Natural killer cell (primary cell): ENCODE measurements at regions not wholly inside any gene's neighbourhood (a gene's known extent, or its start where the extent isn't known, plus 50 kb on each side); places are given as distances from the start of the nearest gene placed in this dataset.

Experiments used
- ATAC-seq, 3 donors: fragments of 150-1000 bp in 2 of 3; fragments of 200-7000 bp in 1 of 3; cut with Tn5 transposase; 1 replicate in 1 of 3; 2 replicates in 2 of 3; pipeline ENCODE4 v1.10.0; 2021; ENCODE audit warnings: mild to moderate bottlenecking in 2 of 3, moderate library complexity in 2 of 3
- DNase-seq, 2 donors: peaks; one replicate each; pipeline versions ENCODE4 v3.0.0 to v3.0.0-alpha.2; 2013 to 2021; ENCODE audit warnings: mixed read lengths in 1 of 2
- H3K27ac ChIP-seq: one replicate; pipeline ENCODE4 v1.5.1; 2013; ENCODE audit warnings: mild to moderate bottlenecking, low read length
- H3K27me3 ChIP-seq: one replicate; pipeline ENCODE4 v1.6.1; 2013; ENCODE audit warnings: low read length; ENCODE audit not compliant: control insufficient read depth, insufficient read depth
- H3K36me3 ChIP-seq: one replicate; pipeline ENCODE4 v1.6.1; 2013; ENCODE audit warnings: low read length; ENCODE audit not compliant: control insufficient read depth, insufficient read depth
- H3K4me1 ChIP-seq: one replicate; pipeline ENCODE4 v1.6.1; 2013; ENCODE audit warnings: low read length; ENCODE audit not compliant: control insufficient read depth, insufficient read depth
- H3K4me3 ChIP-seq: one replicate; pipeline ENCODE4 v1.5.1; 2013; ENCODE audit warnings: low read length
- H3K9me3 ChIP-seq: one replicate; pipeline ENCODE4 v1.6.1; 2013; ENCODE audit warnings: low read length; ENCODE audit not compliant: control insufficient read depth, insufficient read depth
- H3K27ac Mint-ChIP-seq, 2 donors: one replicate each; pipeline ENCODE4 v1.8.0; 2022; ENCODE audit warnings: mild to moderate bottlenecking in 2 of 2, mixed read lengths in 2 of 2, moderate library complexity in 1 of 2
- H3K27me3 Mint-ChIP-seq, 2 donors: one replicate each; pipeline ENCODE4 v1.8.0; 2022; ENCODE audit warnings: low read depth in 2 of 2, mixed read lengths in 2 of 2
- H3K36me3 Mint-ChIP-seq: one replicate; pipeline ENCODE4 v1.8.0; 2022; ENCODE audit warnings: mixed read lengths
- H3K4me1 Mint-ChIP-seq, 2 donors: one replicate each; pipeline ENCODE4 v1.8.0; 2022; ENCODE audit warnings: mixed read lengths in 2 of 2
- H3K4me3 Mint-ChIP-seq: one replicate; pipeline ENCODE4 v1.8.0; 2022; ENCODE audit warnings: mild to moderate bottlenecking, moderate library complexity, mixed read lengths
- H3K9me3 Mint-ChIP-seq, 2 donors: one replicate each; pipeline ENCODE4 v1.8.0; 2022; ENCODE audit warnings: mixed read lengths in 2 of 2
- CTCF ChIP-seq: fragments of 200-600 bp; IDR thresholded peaks from one replicate; pipeline ENCODE4 v1.8.0; 2022; ENCODE audit warnings: antibody characterized with exemption
- WGBS: methylation state at CpG from one replicate; pipeline ENCODE4 v1.1.7; 2013; ENCODE audit warnings: missing lambda C conversion rate; ENCODE audit not compliant: insufficient coverage; 5-methylcytosine and 5-hydroxymethylcytosine counted together
- intact Hi-C: fragments of 100-400 bp; cut with micrococcal nuclease; formaldehyde crosslinking; loops from one replicate; pipeline ENCODE4 v1.14.2; 2022

DNA sequence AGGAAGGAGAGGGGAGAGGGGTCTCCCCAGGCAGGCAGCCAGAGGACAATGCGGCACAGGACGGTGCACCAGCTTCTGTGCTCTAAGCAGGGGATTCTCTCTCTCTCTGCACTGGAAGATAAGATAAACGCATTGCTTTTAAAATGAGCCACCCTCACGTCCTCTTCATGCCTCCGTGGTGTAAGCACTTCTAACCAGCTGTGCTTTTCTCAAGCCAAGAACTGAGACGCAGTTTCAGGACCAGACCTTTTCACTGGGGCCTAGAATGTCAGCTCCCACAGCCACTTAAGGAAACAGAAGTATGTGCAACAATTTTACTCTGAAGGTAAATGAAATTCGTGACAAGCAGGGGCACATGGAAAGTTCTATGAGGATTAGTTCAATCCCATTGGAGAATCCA lies 82.4 kb downstream of the PSMB1 start:
- H3K4me1 ChIP-seq: peaks cover 63% of the 10 kb centered on the region
- Mint-ChIP-seq H3K4me1 (peaks cover 50 to 52% of the 10 kb centered on the region in 2 donors), H3K27me3 (no peaks in the 10 kb centered on the region), H3K27ac (peak overlapping the region; percentile 57 to 82), H3K36me3 (no peaks in the 10 kb centered on the region), H3K9me3 (peaks cover 0 to 1% of the 10 kb centered on the region in 2 donors), H3K4me3 (peak overlapping the region; percentile 78)
- WGBS: 75% methylated on average over 7 of the region's 7 CpGs
- no peak overlapping the region for H3K27ac ChIP-seq
- no peaks in the 10 kb centered on the region for H3K27me3 ChIP-seq
- H3K9me3 ChIP-seq: peaks cover 8% of the 10 kb centered on the region
- H3K4me3 ChIP-seq: no peak overlapping the region
- ATAC-seq (no peak), DNase-seq (no peak)
- no peak for TF ChIP-seq CTCF
- peaks cover 28% of the 10 kb centered on the region for H3K36me3 ChIP-seq
- intact Hi-C loops: no loop called here

GRCh38 chr6:170464524-170464979 lies 88.6 kb downstream of the PSMB1 start:
- H3K4me1 ChIP-seq: peaks cover 80% of the 10 kb centered on the region
- Mint-ChIP-seq H3K27ac (peak overlapping the region; percentile 96), H3K9me3 (peaks cover 0 to 2% of the 10 kb centered on the region in 2 donors), H3K4me1 (peaks cover 74 to 75% of the 10 kb centered on the region in 2 donors), H3K27me3 (no peaks in the 10 kb centered on the region), H3K36me3 (no peaks in the 10 kb centered on the region), H3K4me3 (peak overlapping the region; percentile 89)
- peak overlapping the region; percentile 32 for H3K4me3 ChIP-seq
- peak; percentile 71 to 87 (median 83) for ATAC-seq
- intact Hi-C loops: loop anchor here (1.0 to 5.0 kb wide), 4 partner anchors 20 to 657 kb away; partner anchors contain the start of gene FAM120B
- DNase-seq: peak; percentile 63 to 77
- peaks cover 7% of the 10 kb centered on the region for H3K36me3 ChIP-seq
- H3K9me3 ChIP-seq: peaks cover 9% of the 10 kb centered on the region
- no peaks in the 10 kb centered on the region for H3K27me3 ChIP-seq
- WGBS: 39% methylated on average over 7 of the region's 7 CpGs
- TF ChIP-seq CTCF: no peak
- H3K27ac ChIP-seq: peak overlapping the region; percentile 86

DNA sequence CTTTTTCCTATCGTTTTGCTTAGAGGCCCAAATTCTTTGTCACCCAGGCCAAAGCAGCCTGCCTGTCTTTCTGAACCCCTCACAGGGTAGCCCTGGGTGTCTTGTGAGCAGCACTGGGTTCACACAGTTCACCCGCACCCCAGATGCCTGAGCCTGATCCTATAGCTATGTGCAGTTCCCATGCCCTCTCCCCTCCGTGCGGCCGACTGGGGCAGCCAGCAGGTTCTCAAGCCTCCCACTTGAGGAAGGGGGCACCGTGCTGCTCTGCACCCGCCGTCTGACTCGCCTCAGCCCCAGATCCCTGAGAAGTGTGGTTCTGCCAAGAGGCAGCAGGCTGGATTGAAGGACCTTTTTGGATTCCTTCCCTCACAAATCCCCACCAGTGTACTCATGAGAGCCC lies 89.0 kb downstream of the PSMB1 start:
- Mint-ChIP-seq H3K4me1 (peaks cover 76 to 78% of the 10 kb centered on the region in 2 donors), H3K4me3 (peak overlapping the region; percentile 89), H3K27me3 (no peaks in the 10 kb centered on the region), H3K27ac (peak overlapping the region; percentile 96), H3K36me3 (no peaks in the 10 kb centered on the region), H3K9me3 (peaks cover 0 to 2% of the 10 kb centered on the region in 2 donors)
- intact Hi-C loops: loop anchor here (1.0 to 5.0 kb wide), 4 partner anchors 20 to 657 kb away; partner anchors contain the start of gene FAM120B
- TF ChIP-seq CTCF: no peak
- DNase-seq (no peak), ATAC-seq (peak; percentile 2 to 15 (median 4))
- Histone ChIP-seq H3K27me3 (no peaks in the 10 kb centered on the region), H3K36me3 (peaks cover 7% of the 10 kb centered on the region), H3K27ac (peak overlapping the region; percentile 86), H3K4me3 (no peak overlapping the region), H3K4me1 (peaks cover 83% of the 10 kb centered on the region), H3K9me3 (peaks cover 9% of the 10 kb centered on the region)
- WGBS: 52% methylated on average over 9 of the region's 9 CpGs
